ENCODE measurements at regions not wholly inside any gene's neighbourhood (a gene's known extent, or its start where the extent isn't known, plus 50 kb on each side); places are given as distances from the start of the nearest gene placed in this dataset.

- TF ChIP-seq TCF7L2 (IDR thresholded peaks at IDR 0.05; ENCODE audit: borderline replicate concordance, low read depth, low read length), result no peak
- TF ChIP-seq, protein P1, sequence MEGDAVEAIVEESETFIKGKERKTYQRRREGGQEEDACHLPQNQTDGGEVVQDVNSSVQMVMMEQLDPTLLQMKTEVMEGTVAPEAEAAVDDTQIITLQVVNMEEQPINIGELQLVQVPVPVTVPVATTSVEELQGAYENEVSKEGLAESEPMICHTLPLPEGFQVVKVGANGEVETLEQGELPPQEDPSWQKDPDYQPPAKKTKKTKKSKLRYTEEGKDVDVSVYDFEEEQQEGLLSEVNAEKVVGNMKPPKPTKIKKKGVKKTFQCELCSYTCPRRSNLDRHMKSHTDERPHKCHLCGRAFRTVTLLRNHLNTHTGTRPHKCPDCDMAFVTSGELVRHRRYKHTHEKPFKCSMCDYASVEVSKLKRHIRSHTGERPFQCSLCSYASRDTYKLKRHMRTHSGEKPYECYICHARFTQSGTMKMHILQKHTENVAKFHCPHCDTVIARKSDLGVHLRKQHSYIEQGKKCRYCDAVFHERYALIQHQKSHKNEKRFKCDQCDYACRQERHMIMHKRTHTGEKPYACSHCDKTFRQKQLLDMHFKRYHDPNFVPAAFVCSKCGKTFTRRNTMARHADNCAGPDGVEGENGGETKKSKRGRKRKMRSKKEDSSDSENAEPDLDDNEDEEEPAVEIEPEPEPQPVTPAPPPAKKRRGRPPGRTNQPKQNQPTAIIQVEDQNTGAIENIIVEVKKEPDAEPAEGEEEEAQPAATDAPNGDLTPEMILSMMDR (tag by site-specific recombination; IDR thresholded peaks at IDR 0.05), result no peak
Observed at GRCh38 chr1:19009126-19009881, 52.8 kb upstream of the IFFO2 start.

Data from HEK293 (cell line).